B cell (primary cell): ENCODE measurements at regions not wholly inside any gene's neighbourhood (a gene's known extent, or its start where the extent isn't known, plus 50 kb on each side); places are given as distances from the start of the nearest gene placed in this dataset.

Experiments used
- ATAC-seq: fragments of 200-7000 bp; cut with Tn5 transposase; one replicate; pipeline ENCODE4 v1.10.0; 2021; ENCODE audit warnings: low read depth, mild to moderate bottlenecking, moderate number of reproducible peaks, moderate library complexity
- CTCF ChIA-PET: fragments of 350-600 bp; sonication (Branson Sonifier 250); formaldehyde crosslinking; loops from one replicate; lab custom pipeline; 2021; ENCODE audit warnings: antibody characterized with exemption, inconsistent platforms; lab: Charles Lee
- POLR2A ChIA-PET: fragments of 350-600 bp; sonication (Branson Sonifier 250); formaldehyde crosslinking; loops from one replicate; lab custom pipeline; 2021; ENCODE audit warnings: antibody characterized with exemption; lab: Charles Lee
- DNase-seq: peaks from one replicate; pipeline ENCODE4 v3.0.0; 2013
- H2AFZ ChIP-seq: 2 replicates; pipeline ENCODE4 v1.6.1; 2012; ENCODE audit warnings: mild to moderate bottlenecking, low read depth, low read length; ENCODE audit not compliant: insufficient read depth, poor library complexity, severe bottlenecking
- H3K27ac ChIP-seq, 2 donors: 1 replicate in 1 of 2; 2 replicates in 1 of 2; pipeline ENCODE4 v1.5.1; 2012 to 2013; ENCODE audit warnings: low read length in 2 of 2, mild to moderate bottlenecking in 2 of 2, moderate library complexity in 1 of 2
- H3K27me3 ChIP-seq, 4 experiments: fragments of 200-600 bp in 1 of 4; sonication (generic) in 1 of 4; replicated peaks in 1 of 4; 1 replicate in 2 of 4; 2 replicates in 2 of 4; pipeline versions ENCODE4 v1.6.1 to v1.7.0; 2013 to 2016; ENCODE audit warnings: low read length in 3 of 4, mild to moderate bottlenecking in 2 of 4, mixed read lengths in 1 of 4, moderate library complexity in 1 of 4; ENCODE audit not compliant: insufficient read depth in 4 of 4, control insufficient read depth in 3 of 4; ENCODE audit errors: control extremely low read depth in 1 of 4
- H3K36me3 ChIP-seq, 2 experiments: replicated peaks in 1 of 2; 1 replicate in 1 of 2; 2 replicates in 1 of 2; pipeline versions ENCODE4 v1.6.1 to v1.7.1; 2013; ENCODE audit warnings: low read length in 1 of 2; ENCODE audit not compliant: insufficient read depth in 2 of 2, control insufficient read depth in 1 of 2; ENCODE audit errors: control extremely low read depth in 1 of 2, extremely low read depth in 1 of 2
- H3K4me1 ChIP-seq, 2 donors: fragments of 200-600 bp in 1 of 2; sonication (generic) in 1 of 2; 1 replicate in 1 of 2; 2 replicates in 1 of 2; pipeline versions ENCODE4 v1.5.1 to v1.6.1; 2013 to 2017; ENCODE audit warnings: low read length in 2 of 2; ENCODE audit not compliant: control insufficient read depth in 2 of 2, insufficient read depth in 2 of 2
- H3K4me2 ChIP-seq: replicated peaks from 2 replicates; pipeline ENCODE3; 2012; ENCODE audit warnings: mild to moderate bottlenecking, low read depth, low read length; ENCODE audit not compliant: poor library complexity, severe bottlenecking
- H3K4me3 ChIP-seq, 5 experiments: fragments of 200-600 bp in 1 of 5; sonication (generic) in 1 of 5; 1 replicate in 3 of 5; 2 replicates in 2 of 5; pipeline versions ENCODE4 v1.5.1 to v1.7.0; 2011 to 2016; ENCODE audit warnings: low read length in 4 of 5, mild to moderate bottlenecking in 4 of 5, low read depth in 2 of 5, control low read depth in 1 of 5, moderate library complexity in 1 of 5; ENCODE audit not compliant: insufficient read depth in 1 of 5; ENCODE audit errors: control extremely low read depth in 1 of 5, extremely low read depth in 1 of 5
- H3K79me2 ChIP-seq: fragments of 200-600 bp; sonication (generic); one replicate; pipeline ENCODE4 v1.6.0; 2016; ENCODE audit warnings: low read length; ENCODE audit not compliant: control insufficient read depth, insufficient read depth
- H3K9ac ChIP-seq: fragments of 200-600 bp; sonication (generic); 2 replicates; pipeline ENCODE4 v1.6.1; 2017; ENCODE audit warnings: mild to moderate bottlenecking, low read length, moderate library complexity
- H3K9me3 ChIP-seq, 3 donors: one replicate each; pipeline versions ENCODE4 v1.6.1 to v1.7.1; 2013; ENCODE audit warnings: low read length in 2 of 3; ENCODE audit not compliant: control insufficient read depth in 2 of 3, insufficient read depth in 1 of 3; ENCODE audit errors: control extremely low read depth in 1 of 3
- H4K20me1 ChIP-seq: 2 replicates; pipeline ENCODE4 v1.6.0; 2012; ENCODE audit warnings: mild to moderate bottlenecking, low read length; ENCODE audit not compliant: insufficient read depth, control insufficient read depth, poor library complexity, severe bottlenecking
- H3K27ac Mint-ChIP-seq: one replicate; pipeline ENCODE4 v1.8.0; 2021; ENCODE audit warnings: mixed read lengths
- H3K27me3 Mint-ChIP-seq: one replicate; pipeline ENCODE4 v1.8.0; 2021; ENCODE audit warnings: mixed read lengths
- H3K4me1 Mint-ChIP-seq: one replicate; pipeline ENCODE4 v1.8.0; 2021; ENCODE audit warnings: mixed read lengths
- H3K4me3 Mint-ChIP-seq: one replicate; pipeline ENCODE4 v1.8.0; 2021; ENCODE audit warnings: mixed read lengths
- H3K9me3 Mint-ChIP-seq: one replicate; pipeline ENCODE4 v1.8.0; 2022; ENCODE audit warnings: mixed read lengths; ENCODE audit not compliant: insufficient read depth
- CTCF ChIP-seq: fragments of 200-600 bp; IDR thresholded peaks from one replicate; pipeline ENCODE4 v1.8.0; 2022; ENCODE audit warnings: antibody characterized with exemption, mild to moderate bottlenecking
- EZH2 ChIP-seq: IDR thresholded peaks from 2 replicates; pipeline ENCODE4 v1.6.1; 2012; ENCODE audit warnings: borderline replicate concordance, low read depth, mild to moderate bottlenecking, moderate library complexity, low read length; ENCODE audit not compliant: insufficient read depth, poor library complexity, severe bottlenecking
- WGBS: methylation state at CpG from one replicate; pipeline ENCODE4 v1.1.5; 2013; ENCODE audit warnings: missing lambda C conversion rate; ENCODE audit not compliant: insufficient coverage; 5-methylcytosine and 5-hydroxymethylcytosine counted together
- intact Hi-C: fragments of 100-400 bp; cut with micrococcal nuclease; formaldehyde crosslinking; loops from one replicate; pipeline ENCODE4 v1.10.0; 2022

GRCh38 chr17:77483128-77483598 lies 342.4 kb downstream of the SEC14L1 start:
- Mint-ChIP-seq H3K27ac (peak overlapping the region; percentile 79), H3K27me3 (no peaks in the 10 kb centered on the region), H3K9me3 (no peaks in the 10 kb centered on the region), H3K4me1 (peaks cover 24% of the 10 kb centered on the region), H3K4me3 (no peak overlapping the region)
- DNase-seq: no peak
- CTCF ChIA-PET: interaction anchor here (0.8 to 1.8 kb wide), 5 partner anchors 12 to 83 kb away, joined by 3 to 7 read pairs (median 4); no protein-coding TSS in a partner anchor
- H3K27me3 ChIP-seq: no peaks in the 10 kb centered on the region
- peaks cover 10 to 53% of the 10 kb centered on the region in 2 donors for H3K4me1 ChIP-seq
- intact Hi-C loops: no loop called here
- no peak overlapping the region for H3K4me3 ChIP-seq
- peak; percentile 39 for ATAC-seq
- TF ChIP-seq EZH2: no peak
- no peak for TF ChIP-seq CTCF
- peaks cover 95% of the 10 kb centered on the region for H4K20me1 ChIP-seq
- H3K4me2 ChIP-seq: peak overlapping the region; percentile 14
- peak overlapping the region in 1 of 2 donors; percentile 79 for H3K27ac ChIP-seq
- no peak overlapping the region for H2AFZ ChIP-seq
- 51% methylated on average over 12 of the region's 12 CpGs for WGBS
- POLR2A ChIA-PET: no interaction called here
- H3K9me3 ChIP-seq: no peaks in the 10 kb centered on the region
- peaks cover 0 to 68% of the 10 kb centered on the region in 2 experiments for H3K36me3 ChIP-seq
- H3K79me2 ChIP-seq: peaks cover 95% of the 10 kb centered on the region
- no peak overlapping the region for H3K9ac ChIP-seq

- POLR2A ChIA-PET: no interaction called here
- H3K27me3 Mint-ChIP-seq: no peaks in the 10 kb centered on the region
These were observed 343.3 kb downstream of the SEC14L1 start for GRCh38 chr17:77484111-77484510.

More at GRCh38 chr17:77484111-77484510, 343.3 kb downstream of the SEC14L1 start:
- Histone ChIP-seq H3K4me1 (peaks cover 10 to 45% of the 10 kb centered on the region in 2 donors), H3K27ac (peak overlapping the region in 1 of 2 donors; percentile 79), H3K79me2 (peaks cover 86% of the 10 kb centered on the region), H2AFZ (no peak overlapping the region), H3K36me3 (peaks cover 0 to 72% of the 10 kb centered on the region in 2 experiments), H3K9me3 (no peaks in the 10 kb centered on the region), H3K4me2 (no peak overlapping the region), H3K27me3 (no peaks in the 10 kb centered on the region), H3K9ac (no peak overlapping the region), H3K4me3 (no peak overlapping the region), H4K20me1 (peaks cover 92% of the 10 kb centered on the region)
- CTCF ChIA-PET: interaction anchor here (0.8 to 1.8 kb wide), 3 partner anchors 11 to 84 kb away, joined by 3 to 7 read pairs (median 5); no protein-coding TSS in a partner anchor
- ATAC-seq: no peak
- Mint-ChIP-seq H3K4me3 (no peak overlapping the region), H3K9me3 (no peaks in the 10 kb centered on the region), H3K4me1 (peaks cover 19% of the 10 kb centered on the region), H3K27ac (no peak overlapping the region)
- TF ChIP-seq CTCF (no peak), EZH2 (no peak)
- intact Hi-C loops: no loop called here
- 100% methylated on average over 3 of the region's 3 CpGs for WGBS
- DNase-seq: no peak
